ENCODE measurements at regions not wholly inside any gene's neighbourhood (a gene's known extent, or its start where the extent isn't known, plus 50 kb on each side); places are given as distances from the start of the nearest gene placed in this dataset.

DNA sequence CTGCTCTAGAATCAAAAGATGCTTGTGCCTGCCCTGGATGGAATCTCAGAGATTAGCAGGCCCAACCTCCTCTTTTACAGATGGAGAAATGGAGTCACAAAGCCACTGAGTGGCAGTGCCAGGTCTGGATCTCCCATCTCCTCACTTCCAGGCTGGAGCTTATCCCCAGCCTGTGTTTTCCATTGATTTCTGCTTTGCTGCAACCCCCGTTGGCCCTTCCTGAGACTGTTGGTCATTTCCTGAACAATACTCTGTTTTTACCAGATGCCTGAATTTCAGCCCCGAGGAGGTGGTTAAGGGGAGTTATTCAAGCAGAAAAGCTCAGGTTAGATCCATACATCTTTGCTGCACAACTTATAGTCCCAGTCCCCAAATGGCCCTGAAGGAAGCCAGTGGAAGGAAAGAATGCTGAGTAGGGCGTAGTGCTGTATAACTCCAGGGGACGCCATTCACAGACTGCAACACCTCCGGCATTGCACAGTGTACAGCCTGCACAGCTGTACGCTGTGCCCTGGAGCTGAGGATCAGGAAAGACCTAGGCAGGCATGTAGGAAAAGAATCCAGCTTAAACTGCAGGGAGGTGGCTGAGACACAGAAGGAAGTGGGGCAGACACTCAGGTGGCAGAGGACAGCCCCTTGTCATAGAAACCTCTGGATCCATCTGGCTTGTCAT lies 77.5 kb downstream of the RPLP1 start:
- DNase-seq: no peak

- peak in 33 of 56 donors; percentile 8 to 72 (median 27) for DNase-seq
Measured at GRCh38 chr15:69530991-69531664, 78.5 kb downstream of the RPLP1 start.

DNA sequence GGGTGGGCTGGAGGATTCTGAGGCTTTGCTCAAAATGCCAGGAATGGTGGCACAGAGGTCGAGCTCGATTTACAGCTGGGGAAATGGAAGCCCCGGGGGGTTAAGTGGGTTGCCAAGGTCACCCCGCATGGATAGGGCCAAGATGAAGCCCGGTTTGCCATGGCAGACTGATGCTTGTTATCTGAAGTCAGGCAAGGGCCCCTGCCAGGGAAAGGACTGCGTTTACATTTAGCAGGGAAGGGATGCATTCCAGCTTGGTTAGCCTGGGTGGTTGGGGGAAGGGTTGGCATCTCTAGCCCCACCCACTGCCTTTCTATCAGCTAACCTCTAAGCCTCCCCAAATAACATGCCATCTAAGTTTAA lies 79.0 kb downstream of the RPLP1 start:
- DNase-seq: peak in 1 of 56 donors; percentile 10

DNA sequence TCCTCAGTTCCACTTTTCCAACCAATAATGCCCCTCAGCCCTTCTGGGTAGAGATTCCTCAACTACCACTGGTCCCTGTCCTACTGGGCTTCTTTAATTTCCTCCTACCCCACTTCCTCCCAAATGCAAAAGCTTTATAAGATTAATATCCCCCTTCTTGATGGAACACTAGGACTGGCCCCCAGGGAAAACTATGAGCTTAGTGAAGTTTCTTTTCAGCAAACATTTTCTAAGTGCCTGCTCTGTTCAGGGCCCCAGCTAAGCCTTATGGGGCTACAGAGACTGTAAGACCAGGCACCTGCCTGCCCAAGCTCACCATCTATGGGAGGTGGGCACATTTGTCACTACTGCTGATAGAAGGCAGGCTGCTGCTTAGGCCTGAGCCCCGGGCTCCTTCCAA lies 79.4 kb downstream of the RPLP1 start:
- DNase-seq: no peak

DNA sequence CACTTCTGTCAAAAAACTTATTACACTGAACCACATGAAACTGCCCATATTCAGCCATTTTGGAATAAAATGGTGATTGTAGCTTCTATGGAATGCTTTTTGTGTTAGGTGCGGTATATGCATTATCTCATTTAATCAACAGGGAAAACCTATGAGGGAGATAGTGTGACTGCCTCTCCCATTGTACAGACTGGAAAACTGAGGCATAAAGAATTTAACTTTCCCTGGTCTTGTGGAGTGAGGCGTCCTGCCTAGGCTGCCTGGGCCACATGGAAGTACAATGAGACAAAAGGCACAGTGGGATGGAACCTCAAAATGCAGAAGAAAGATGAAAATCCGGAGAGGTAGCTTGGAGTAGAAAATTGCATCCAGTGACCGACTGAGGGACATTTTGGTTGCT lies 80.2 kb downstream of the RPLP1 start:
- no peak for DNase-seq

DNA sequence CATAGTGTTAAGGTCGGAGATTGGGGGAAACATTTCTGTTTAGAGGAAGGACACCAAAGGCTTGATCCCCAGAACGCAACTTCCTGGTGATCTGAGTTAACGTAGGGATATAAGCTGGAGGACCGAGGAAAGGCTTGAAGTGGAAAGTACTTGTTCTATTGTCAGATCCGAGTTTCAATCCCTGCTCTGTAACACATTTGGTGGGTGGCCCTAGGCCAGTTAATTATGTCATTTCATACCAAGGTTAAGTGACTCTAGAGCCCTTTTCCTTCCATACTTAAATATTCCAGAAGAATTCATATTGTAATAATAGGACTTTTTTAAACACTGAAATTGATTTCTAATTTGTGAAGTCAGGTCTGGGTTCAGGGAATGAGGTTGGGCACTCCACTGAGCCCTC lies 80.9 kb downstream of the RPLP1 start:
- DNase-seq: no peak

DNA sequence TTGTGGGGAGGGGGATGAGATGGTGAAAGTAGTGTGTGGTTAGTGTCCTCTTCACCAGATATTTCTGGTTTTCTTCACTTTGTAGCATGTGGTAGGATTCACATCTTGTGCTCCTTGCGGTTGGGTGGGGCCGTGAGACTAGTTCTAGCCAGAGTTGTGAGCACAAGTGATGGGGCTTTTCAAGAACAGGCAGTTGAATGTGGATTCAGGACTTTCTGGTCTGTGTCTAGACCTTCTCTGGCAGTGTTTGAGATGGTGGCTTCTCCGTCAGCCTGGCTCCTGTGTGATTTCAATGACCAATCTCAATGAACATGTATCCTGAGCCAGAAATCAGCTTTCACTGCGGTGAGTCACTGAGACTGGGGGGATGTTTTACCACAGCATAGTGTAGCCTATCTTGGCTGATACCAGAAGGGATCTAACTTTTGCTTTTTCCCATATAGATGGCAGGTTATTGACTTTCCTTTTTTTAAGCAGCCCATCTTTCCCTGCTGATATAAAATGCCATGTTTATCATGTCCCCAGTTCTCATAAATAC lies 82.6 kb downstream of the RPLP1 start:
- no peak for DNase-seq

GRCh38 chr15:69535998-69536397 lies 83.4 kb downstream of the RPLP1 start:
- no peak for DNase-seq

DNA sequence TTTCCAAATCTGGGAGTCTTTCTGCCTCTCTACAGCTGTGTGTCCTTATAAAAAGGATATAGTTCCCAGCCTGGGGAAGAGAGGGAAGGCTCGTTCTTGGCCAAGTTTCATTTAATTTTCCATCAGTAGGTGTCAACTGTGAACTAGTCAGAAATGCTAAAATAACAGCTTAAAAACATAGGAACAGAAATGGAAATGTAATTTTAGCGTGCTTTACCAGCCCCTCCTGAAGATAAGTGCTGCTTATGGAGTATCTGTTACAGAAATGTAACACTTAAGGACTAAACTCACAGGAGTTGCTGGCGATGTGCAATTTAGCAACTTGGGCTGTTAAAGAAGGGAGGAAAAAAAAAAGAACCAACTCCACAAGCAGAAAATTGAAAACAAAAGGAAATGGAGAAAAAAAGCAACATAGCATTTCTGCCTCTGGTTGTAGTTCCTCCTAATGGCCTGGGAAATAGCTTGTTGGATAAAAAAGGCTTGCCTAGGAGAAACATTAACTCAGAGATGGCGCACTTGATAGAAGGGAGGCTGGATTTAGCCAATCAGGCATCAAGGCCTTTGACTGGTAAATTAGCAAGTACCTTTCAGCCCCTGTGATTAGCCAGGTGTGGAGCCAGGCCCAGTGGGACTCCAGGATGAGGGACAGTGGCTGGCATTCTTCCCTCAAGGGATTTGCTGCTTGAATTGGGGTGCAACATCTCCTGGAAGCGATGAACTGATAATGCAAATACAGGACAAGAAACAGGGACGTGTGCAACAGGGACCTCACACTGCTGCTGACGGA lies 84.3 kb downstream of the RPLP1 start:
- no peak for DNase-seq

DNA sequence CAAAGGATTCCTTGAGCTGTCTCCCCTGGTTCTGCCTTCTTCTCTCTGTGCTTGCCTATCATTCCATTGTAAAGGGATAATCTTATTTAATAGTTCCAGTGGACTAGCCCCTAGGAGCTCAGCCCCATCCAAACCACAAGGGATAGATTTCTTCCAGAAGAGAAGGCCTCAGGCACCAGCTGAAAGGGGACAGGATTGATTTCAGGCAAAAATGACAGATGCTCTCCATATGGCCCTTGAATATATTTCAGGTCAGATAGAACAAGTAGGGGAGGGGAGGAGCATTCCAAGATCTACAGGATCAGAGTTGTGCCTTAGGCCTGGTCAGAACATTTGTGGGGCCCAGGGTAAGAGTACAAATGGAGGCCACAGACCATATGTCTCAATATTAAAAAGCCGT lies 85.3 kb downstream of the RPLP1 start:
- DNase-seq: no peak

- DNase-seq: no peak
Measured at GRCh38 chr15:69538379-69538778, 85.8 kb downstream of the RPLP1 start.

GRCh38 chr15:69539345-69539744 lies 86.7 kb downstream of the RPLP1 start:
- DNase-seq: no peak

GRCh38 chr15:69540622-69541021 lies 88.0 kb downstream of the RPLP1 start:
- peak in 24 of 56 donors; percentile 7 to 55 (median 24) for DNase-seq

DNA sequence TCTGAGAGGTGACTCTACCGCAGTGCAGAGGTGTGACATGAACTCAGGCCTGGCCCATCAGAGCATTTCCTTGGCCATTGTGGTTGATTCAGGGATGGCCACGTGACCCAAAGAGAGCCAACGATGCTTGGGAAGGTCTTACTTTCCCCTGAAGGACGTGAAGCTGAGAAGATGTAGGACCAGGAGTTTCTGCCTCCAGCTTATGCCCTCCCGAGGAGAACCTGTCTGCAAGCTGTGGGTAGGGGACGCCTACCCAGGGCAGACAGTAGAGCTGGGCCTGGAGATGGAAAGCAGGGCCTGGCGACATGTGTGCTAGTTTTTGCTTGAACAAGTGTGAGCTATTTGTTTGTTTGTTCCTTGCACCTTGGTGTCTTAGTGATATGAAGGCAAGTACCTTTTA lies 89.4 kb downstream of the RPLP1 start:
- DNase-seq: no peak

GRCh38 chr15:69543681-69544364 lies 91.2 kb downstream of the RPLP1 start:
- no peak for DNase-seq

- DNase-seq: no peak
Measured at GRCh38 chr15:69544365-69545113, 91.9 kb downstream of the RPLP1 start.

DNA sequence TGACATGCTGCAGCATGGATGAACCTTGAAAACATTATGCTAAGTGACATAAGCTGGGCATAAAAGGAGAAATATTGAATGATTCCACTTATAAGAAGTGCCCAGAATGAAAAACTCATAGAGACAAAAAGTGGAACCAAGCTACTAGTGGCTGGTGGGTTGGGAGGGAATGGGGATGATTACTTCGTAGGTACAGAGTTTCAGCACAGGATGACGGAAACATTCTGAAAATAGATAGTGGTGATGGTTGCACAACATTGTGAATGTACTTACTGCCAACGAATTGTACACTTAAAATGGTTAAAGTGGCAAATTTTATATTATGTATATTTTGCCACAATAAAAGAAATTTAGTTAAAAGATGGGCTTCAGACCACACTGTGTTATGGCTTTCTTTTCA lies 93.6 kb downstream of the RPLP1 start:
- DNase-seq: no peak

GRCh38 chr15:69548395-69549180 lies 96.0 kb downstream of the RPLP1 start:
- no peak for DNase-seq

GRCh38 chr15:69551391-69552056 lies 98.9 kb downstream of the RPLP1 start:
- no peak for DNase-seq

All from nucleus accumbens (tissue), 56 donors.